Spleen (tissue), 11 donors: ENCODE measurements at regions not wholly inside any gene's neighbourhood (a gene's known extent, or its start where the extent isn't known, plus 50 kb on each side); places are given as distances from the start of the nearest gene placed in this dataset.

Experiments
- DNase-seq: peaks from one replicate; pipeline ENCODE4 v3.0.0-alpha.2; 2020
- H3K27ac ChIP-seq, 8 donors: fragments of 200-600 bp; sonication (generic) in 7 of 8; 1 replicate in 4 of 8; 2 replicates in 4 of 8; pipeline versions ENCODE4 v1.5.0 to v1.8.0; 2016 to 2021; ENCODE audit warnings: inconsistent platforms in 4 of 8, mild to moderate bottlenecking in 4 of 8, moderate library complexity in 1 of 8
- H3K27me3 ChIP-seq, 7 donors: fragments of 200-600 bp; sonication (generic) in 6 of 7; replicated peaks in 1 of 7; 1 replicate in 4 of 7; 2 replicates in 3 of 7; pipeline versions ENCODE4 v1.5.0 to v1.8.0; 2016 to 2021; ENCODE audit warnings: inconsistent platforms in 3 of 7, mild to moderate bottlenecking in 1 of 7
- H3K36me3 ChIP-seq, 6 donors: fragments of 200-600 bp; sonication (generic) in 5 of 6; 1 replicate in 4 of 6; 2 replicates in 2 of 6; pipeline versions ENCODE4 v1.5.0 to v1.8.0; 2016 to 2021; ENCODE audit warnings: inconsistent platforms in 2 of 6
- H3K4me1 ChIP-seq, 6 donors: fragments of 200-600 bp; sonication (generic) in 5 of 6; 1 replicate in 3 of 6; 2 replicates in 3 of 6; pipeline versions ENCODE4 v1.5.0 to v1.8.0; 2016 to 2021; ENCODE audit warnings: inconsistent platforms in 3 of 6
- H3K4me3 ChIP-seq, 8 donors: fragments of 200-600 bp; sonication (generic) in 7 of 8; 1 replicate in 4 of 8; 2 replicates in 4 of 8; pipeline versions ENCODE4 v1.5.0 to v1.8.0; 2016 to 2021; ENCODE audit warnings: inconsistent platforms in 4 of 8, mild to moderate bottlenecking in 4 of 8, moderate library complexity in 2 of 8
- H3K9me3 ChIP-seq, 8 donors: fragments of 200-600 bp; sonication (generic) in 7 of 8; 1 replicate in 4 of 8; 2 replicates in 4 of 8; pipeline versions ENCODE4 v1.5.0 to v1.8.0; 2016 to 2021; ENCODE audit warnings: inconsistent platforms in 4 of 8
- POLR2A ChIP-seq, 3 donors: fragments of 450-650 bp; IDR thresholded peaks; one replicate each; pipeline ENCODE4 v1.5.1; 2017; ENCODE audit warnings: antibody characterized with exemption in 3 of 3, mild to moderate bottlenecking in 1 of 3
- POLR2AphosphoS5 ChIP-seq, 3 donors: sonication (generic); formaldehyde crosslinking; IDR thresholded peaks; one replicate each; pipeline ENCODE4 v1.5.1; 2017; ENCODE audit warnings: antibody characterized with exemption in 3 of 3
- WGBS, 5 donors: extraction: QIAGEN DNeasy Blood & Tissue Kit in 3 of 5; methylation state at CpG; one replicate each; pipeline versions ENCODE4 v1.1.5 to v1.1.7; 2013 to 2018; 5-methylcytosine and 5-hydroxymethylcytosine counted together
- intact Hi-C: fragments of 100-400 bp; cut with DNase I; formaldehyde crosslinking; loops from one replicate; pipeline ENCODE4 v1.15.0; 2023; ENCODE audit warnings: low total_unique reads
- TF ChIP-seq, protein P1 (sequence below), 11 experiments: fragments of 200-600 bp in 7 of 11; fragments of 450-650 bp in 4 of 11; sonication (generic) in 4 of 11; IDR thresholded peaks in 8 of 11; conservative IDR thresholded peaks in 3 of 11; 1 replicate in 7 of 11; 2 replicates in 4 of 11; pipeline versions ENCODE4 v1.4.0 to v1.8.0; 2016 to 2021; ENCODE audit warnings: antibody characterized with exemption in 11 of 11, inconsistent platforms in 4 of 11, mild to moderate bottlenecking in 1 of 11
- donor health status: healthy with polysubstance abuse.
- donor health status: DM: no; HTN: no; CAD: no; lungs with moderate emphysema.
- donor health status: DM: no; HTN: no; CAD: no.
- donor health status: Bipolar disorder and iron deficiency.
- donor health status: healthy.
- donor health status: DM: no; HTN: no; CAD: no.
- donor health status: DM: yes; HTN: yes; CAD: no.

GRCh38 chr10:76645341-76645740 lies 992.3 kb downstream of the KCNMA1 start:
- no peak for TF ChIP-seq POLR2A (IDR thresholded peaks at IDR 0.05)
- no peak for TF ChIP-seq POLR2AphosphoS5 (IDR thresholded peaks at IDR 0.05)
- TF ChIP-seq, protein P1, sequence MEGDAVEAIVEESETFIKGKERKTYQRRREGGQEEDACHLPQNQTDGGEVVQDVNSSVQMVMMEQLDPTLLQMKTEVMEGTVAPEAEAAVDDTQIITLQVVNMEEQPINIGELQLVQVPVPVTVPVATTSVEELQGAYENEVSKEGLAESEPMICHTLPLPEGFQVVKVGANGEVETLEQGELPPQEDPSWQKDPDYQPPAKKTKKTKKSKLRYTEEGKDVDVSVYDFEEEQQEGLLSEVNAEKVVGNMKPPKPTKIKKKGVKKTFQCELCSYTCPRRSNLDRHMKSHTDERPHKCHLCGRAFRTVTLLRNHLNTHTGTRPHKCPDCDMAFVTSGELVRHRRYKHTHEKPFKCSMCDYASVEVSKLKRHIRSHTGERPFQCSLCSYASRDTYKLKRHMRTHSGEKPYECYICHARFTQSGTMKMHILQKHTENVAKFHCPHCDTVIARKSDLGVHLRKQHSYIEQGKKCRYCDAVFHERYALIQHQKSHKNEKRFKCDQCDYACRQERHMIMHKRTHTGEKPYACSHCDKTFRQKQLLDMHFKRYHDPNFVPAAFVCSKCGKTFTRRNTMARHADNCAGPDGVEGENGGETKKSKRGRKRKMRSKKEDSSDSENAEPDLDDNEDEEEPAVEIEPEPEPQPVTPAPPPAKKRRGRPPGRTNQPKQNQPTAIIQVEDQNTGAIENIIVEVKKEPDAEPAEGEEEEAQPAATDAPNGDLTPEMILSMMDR (IDR thresholded peaks at IDR 0.05 in 8 of 11, conservative IDR thresholded peaks at IDR 0.05 in 3 of 11), result no peak
- intact Hi-C loops, result no loop called here
- no peak for DNase-seq
- Histone ChIP-seq H3K36me3 (no peaks in the 10 kb centered on the region), H3K4me1 (no peaks in the 10 kb centered on the region), H3K27ac (no peak overlapping the region), H3K27me3 (no peaks in the 10 kb centered on the region), H3K4me3 (no peak overlapping the region), H3K9me3 (no peaks in the 10 kb centered on the region)
- WGBS, 5 donors, result 86 to 90% (median 88%) methylated on average over 3 of the region's 3 CpGs

DNA sequence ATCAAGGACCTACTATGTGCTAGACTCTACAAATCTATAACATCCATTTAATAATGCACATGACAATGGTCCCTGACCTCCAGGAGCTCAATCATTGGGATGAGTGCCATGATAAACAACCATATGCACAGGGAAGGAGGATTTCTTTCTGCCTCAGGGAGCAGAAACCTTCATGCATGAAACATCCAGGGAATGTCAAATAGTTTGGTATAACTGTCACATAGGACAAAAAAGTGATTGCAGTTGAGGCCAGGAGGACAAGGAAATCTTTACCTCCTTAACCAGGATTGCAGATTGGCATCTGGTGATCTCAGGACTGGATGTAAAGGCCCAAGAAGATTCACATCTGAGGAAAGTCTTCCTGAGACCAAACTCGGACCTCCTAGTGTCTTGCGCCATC lies 993.1 kb downstream of the KCNMA1 start:
- intact Hi-C loops, result no loop called here

DNA sequence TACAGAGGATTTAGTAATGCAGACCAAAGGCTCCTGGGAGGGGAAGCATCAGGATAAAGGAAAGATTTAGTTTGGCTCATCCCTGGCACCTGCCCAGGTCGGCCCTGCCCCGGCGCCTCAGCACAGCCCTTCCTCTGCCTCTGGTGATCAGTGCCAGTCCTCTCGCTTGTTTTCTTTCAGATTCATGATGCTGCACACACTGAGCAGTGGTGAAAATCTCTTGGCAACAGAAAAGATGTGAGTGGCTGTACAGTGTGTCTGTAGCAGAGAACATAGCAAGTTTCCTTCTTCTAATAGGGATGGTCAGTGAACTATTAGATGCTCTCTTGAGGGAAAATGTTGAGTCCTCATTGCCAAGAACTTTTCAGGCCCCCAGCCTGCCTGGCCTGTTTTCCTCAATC lies 994.1 kb downstream of the KCNMA1 start:
- WGBS, 5 donors, result 91 to 96% (median 92%) methylated on average over 4 of the region's 4 CpGs
- TF ChIP-seq, protein P1 (IDR thresholded peaks at IDR 0.05 in 8 of 11, conservative IDR thresholded peaks at IDR 0.05 in 3 of 11), result no peak
- TF ChIP-seq POLR2AphosphoS5 (IDR thresholded peaks at IDR 0.05), result no peak
- no peak for TF ChIP-seq POLR2A (IDR thresholded peaks at IDR 0.05)
- H3K27ac ChIP-seq, result no peak overlapping the region
- no peaks in the 10 kb centered on the region for H3K9me3 ChIP-seq
- intact Hi-C loops, result no loop called here
- no peaks in the 10 kb centered on the region for H3K4me1 ChIP-seq
- no peaks in the 10 kb centered on the region for H3K27me3 ChIP-seq
- no peak overlapping the region for H3K4me3 ChIP-seq
- no peaks in the 10 kb centered on the region for H3K36me3 ChIP-seq
- no peak for DNase-seq

More for the DNA sequence above, 993.1 kb downstream of the KCNMA1 start:
- Histone ChIP-seq H3K27ac (no peak overlapping the region), H3K4me3 (no peak overlapping the region), H3K9me3 (no peaks in the 10 kb centered on the region), H3K36me3 (no peaks in the 10 kb centered on the region), H3K4me1 (no peaks in the 10 kb centered on the region), H3K27me3 (no peaks in the 10 kb centered on the region)
- DNase-seq, result no peak
- TF ChIP-seq POLR2AphosphoS5 (IDR thresholded peaks at IDR 0.05), result no peak
- WGBS, 5 donors, result 85 to 89% (median 87%) methylated on average over 2 of the region's 2 CpGs

- DNase-seq, result no peak
- WGBS, 5 donors, result 60 to 81% (median 68%) methylated on average over 1 of the region's 1 CpG
- intact Hi-C loops, result no loop called here
- TF ChIP-seq, protein P1 (IDR thresholded peaks at IDR 0.05 in 8 of 11, conservative IDR thresholded peaks at IDR 0.05 in 3 of 11), result no peak
- TF ChIP-seq POLR2A (IDR thresholded peaks at IDR 0.05) (no peak), POLR2AphosphoS5 (IDR thresholded peaks at IDR 0.05) (no peak)
- H3K27ac ChIP-seq, result no peak overlapping the region
- H3K4me1 ChIP-seq, result no peaks in the 10 kb centered on the region
- H3K36me3 ChIP-seq, result no peaks in the 10 kb centered on the region
- no peak overlapping the region for H3K4me3 ChIP-seq
- H3K9me3 ChIP-seq, result no peaks in the 10 kb centered on the region
- H3K27me3 ChIP-seq, result no peaks in the 10 kb centered on the region
Observed at GRCh38 chr10:76642358-76642757, 995.2 kb downstream of the KCNMA1 start.

- TF ChIP-seq POLR2A (IDR thresholded peaks at IDR 0.05) (no peak), POLR2AphosphoS5 (IDR thresholded peaks at IDR 0.05) (no peak)
- TF ChIP-seq, protein P1 (IDR thresholded peaks at IDR 0.05 in 8 of 11, conservative IDR thresholded peaks at IDR 0.05 in 3 of 11), result no peak
- no peaks in the 10 kb centered on the region for H3K27me3 ChIP-seq
- DNase-seq, result no peak
- no peak overlapping the region for H3K27ac ChIP-seq
- intact Hi-C loops, result no loop called here
- H3K36me3 ChIP-seq, result no peaks in the 10 kb centered on the region
- no peaks in the 10 kb centered on the region for H3K9me3 ChIP-seq
- no peak overlapping the region for H3K4me3 ChIP-seq
- no peaks in the 10 kb centered on the region for H3K4me1 ChIP-seq
Observed at GRCh38 chr10:76641215-76641614, 996.4 kb downstream of the KCNMA1 start.
